K562 (cell line): ENCODE measurements at regions not wholly inside any gene's neighbourhood (a gene's known extent, or its start where the extent isn't known, plus 50 kb on each side); places are given as distances from the start of the nearest gene placed in this dataset.

Experiments used
- ATAC-seq: fragments of 200-7000 bp; cut with Tn5 transposase; 3 replicates; pipeline ENCODE4 v1.9.1; 2020; ENCODE audit warnings: moderate library complexity
- BruUV-seq: library from RNA; stranded (reverse); fragments of 400-500 nt; replicated peaks from 2 replicates; lab custom pipeline; 2021; lab: Mats Ljungman, UMichigan
- CTCF ChIA-PET: fragments of 300-600 bp; formaldehyde crosslinking; extraction: SDS; loops from one replicate; lab custom pipeline; 2021; ENCODE audit warnings: low intra/inter-chr PET ratio; lab: Yijun Ruan, JAX
- POLR2A ChIA-PET: fragments of 300-600, 350-650 bp; sonication (Branson Sonifier 250); formaldehyde crosslinking; extraction: SDS; loops from one replicate; lab custom pipeline; 2021; ENCODE audit warnings: antibody characterized with exemption, inconsistent platforms; lab: Yijun Ruan, JAX
- DNase-seq, 4 experiments: peaks; one replicate each; pipeline versions ENCODE4 v3.0.0 to v3.0.0-alpha.2; 2011 to 2018; ENCODE audit warnings: low spot score in 3 of 4, mixed read lengths in 3 of 4; ENCODE audit errors: extremely low read depth in 1 of 4
- FAIRE-seq: peaks from 2 replicates; lab custom pipeline; 2011; peaks lifted over from hg19 to GRCh38; lab: Jason Lieb, UNC
- H2AFZ ChIP-seq: 2 replicates; pipeline ENCODE4 v1.6.0; 2011; ENCODE audit warnings: low read depth, low read length, control low read depth, inconsistent platforms
- H3K27ac ChIP-seq: fragments of 200-600 bp; 3 replicates; pipeline ENCODE4 v1.8.0; 2011; ENCODE audit warnings: low read depth, mild to moderate bottlenecking, control low read depth, inconsistent platforms, low read length, moderate library complexity, mixed read lengths; ENCODE audit errors: extremely low read depth
- H3K27me3 ChIP-seq, 2 experiments: fragments of 300-600 bp in 1 of 2; 2 replicates in 1 of 2; 3 replicates in 1 of 2; pipeline versions ENCODE4 v1.6.0 to v1.8.0; 2011; ENCODE audit warnings: inconsistent platforms in 2 of 2, low read length in 2 of 2, mild to moderate bottlenecking in 1 of 2, mixed read lengths in 1 of 2, moderate library complexity in 1 of 2; ENCODE audit not compliant: control insufficient read depth in 2 of 2, insufficient read depth in 2 of 2
- H3K36me3 ChIP-seq: fragments of 300-600 bp; 3 replicates; pipeline ENCODE4 v1.8.0; 2011; ENCODE audit warnings: mild to moderate bottlenecking, low read length, inconsistent platforms; ENCODE audit not compliant: control insufficient read depth, insufficient read depth
- H3K4me1 ChIP-seq, 2 experiments: fragments of 200-600 bp in 1 of 2; replicated peaks in 1 of 2; 2 replicates in 1 of 2; 3 replicates in 1 of 2; pipeline versions ENCODE4 v1.5.1 to v1.8.0; 2011; ENCODE audit warnings: inconsistent platforms in 2 of 2, low read length in 2 of 2, mild to moderate bottlenecking in 1 of 2, mixed read lengths in 1 of 2, moderate library complexity in 1 of 2; ENCODE audit not compliant: control insufficient read depth in 2 of 2, insufficient read depth in 2 of 2
- H3K4me2 ChIP-seq: 2 replicates; pipeline ENCODE4 v1.6.1; 2011; ENCODE audit warnings: low read length, control low read depth, inconsistent platforms, mixed read lengths; ENCODE audit not compliant: insufficient read depth
- H3K4me3 ChIP-seq: fragments of 200-600 bp; sonication (generic), shearing (Covaris generic); 2 replicates; pipeline ENCODE4 v1.5.1; 2016; ENCODE audit warnings: control low read depth, inconsistent platforms
- H3K79me2 ChIP-seq: fragments of 200-600 bp; 3 replicates; pipeline ENCODE4 v1.8.0; 2011; ENCODE audit warnings: low read length, inconsistent platforms; ENCODE audit not compliant: control insufficient read depth, insufficient read depth
- H3K9ac ChIP-seq, 2 experiments: 2 replicates each; pipeline versions ENCODE4 v1.6.0 to v1.6.1; 2011; ENCODE audit warnings: low read depth in 2 of 2, low read length in 2 of 2, control low read depth in 1 of 2, inconsistent platforms in 1 of 2, mild to moderate bottlenecking in 1 of 2, mixed read lengths in 1 of 2; ENCODE audit not compliant: insufficient read depth in 1 of 2
- H3K9me1 ChIP-seq: one replicate; pipeline ENCODE4 v1.6.0; 2011; ENCODE audit warnings: inconsistent platforms, mild to moderate bottlenecking, low read length, moderate library complexity; ENCODE audit not compliant: control insufficient read depth, insufficient read depth
- H3K9me3 ChIP-seq: replicated peaks from 2 replicates; pipeline ENCODE4 v1.5.1; 2011; ENCODE audit warnings: low read depth, low read length, inconsistent platforms; ENCODE audit not compliant: control insufficient read depth, insufficient read depth
- H4K20me1 ChIP-seq: replicated peaks from 2 replicates; pipeline ENCODE4 v1.6.1; 2011; ENCODE audit warnings: low read length, inconsistent platforms, mixed read lengths; ENCODE audit not compliant: control insufficient read depth, insufficient read depth
- CEBPZ ChIP-seq: fragments of 150-350 bp; IDR thresholded peaks from 2 replicates; pipeline ENCODE4 v1.6.1; 2014; ENCODE audit warnings: low read depth, mild to moderate bottlenecking, low read length, borderline replicate concordance
- KDM5B ChIP-seq: fragments of 200-600 bp; sonication (generic); IDR thresholded peaks from 2 replicates; pipeline ENCODE4 v1.6.1; 2012; ENCODE audit warnings: low read depth, mild to moderate bottlenecking, moderate library complexity, low read length, control low read depth, inconsistent platforms; ENCODE audit not compliant: insufficient replicate concordance
- NFIX ChIP-seq: fragments of 250-450 bp; sonication (Bioruptor Pico); IDR thresholded peaks from 2 replicates; pipeline ENCODE4 v1.4.0; 2020; ENCODE audit warnings: low read depth, mild to moderate bottlenecking, moderate library complexity
- PKNOX1 ChIP-seq: fragments of 450-650 bp; IDR thresholded peaks from 2 replicates; pipeline ENCODE4 v1.6.1; 2016
- RBM22 ChIP-seq: fragments of 200-400 bp; formaldehyde crosslinking; IDR thresholded peaks from 2 replicates; pipeline ENCODE4 v1.6.1; 2018; ENCODE audit warnings: low read length, low read depth; ENCODE audit not compliant: poor library complexity, severe bottlenecking
- RFX1 ChIP-seq: fragments of 450-650 bp; IDR thresholded peaks from 2 replicates; pipeline ENCODE4 v1.6.1; 2016; ENCODE audit warnings: mild to moderate bottlenecking, moderate library complexity
- RNF2 ChIP-seq: sonication (generic); IDR thresholded peaks from 2 replicates; pipeline ENCODE4 v1.6.1; 2016
- SIN3B ChIP-seq: fragments of 450-650 bp; IDR thresholded peaks from 2 replicates; pipeline ENCODE4 v1.6.1; 2017; ENCODE audit warnings: low read depth, mild to moderate bottlenecking, moderate library complexity
- TCF3 ChIP-seq: sonication (generic); formaldehyde crosslinking; IDR thresholded peaks from 2 replicates; pipeline ENCODE4 v1.4.0; 2020; ENCODE audit warnings: mild to moderate bottlenecking, missing genetic modification reagents
- ZBTB26 ChIP-seq: fragments of 450-650 bp; formaldehyde crosslinking; IDR thresholded peaks from 2 replicates; pipeline ENCODE4 v1.4.0; 2022; ENCODE audit warnings: missing genetic modification characterization
- ZNF124 ChIP-seq: sonication (generic); formaldehyde crosslinking; IDR thresholded peaks from 2 replicates; pipeline ENCODE4 v1.8.1; 2022; ENCODE audit warnings: missing genetic modification reagents
- ZNF445 ChIP-seq: fragments of 250-450 bp; sonication (Bioruptor Pico); IDR thresholded peaks from 2 replicates; pipeline ENCODE4 v1.4.0; 2020; ENCODE audit warnings: low read depth, mild to moderate bottlenecking, moderate library complexity
- ZNF589 ChIP-seq: fragments of 200-800 bp; sonication (Bioruptor generic); IDR thresholded peaks from 2 replicates; pipeline ENCODE4 v1.6.1; 2016; ENCODE audit warnings: low read depth, missing genetic modification characterization, missing compliant biosample characterization
- WGBS: fragments of 100-300 bp; shearing (Covaris generic); methylation state at CpG from one replicate; pipeline ENCODE4 v1.1.6; 2016; ENCODE audit warnings: low coverage, mixed read lengths; ENCODE audit not compliant: insufficient coverage; ENCODE audit errors: missing lambda C conversion rate; 5-methylcytosine and 5-hydroxymethylcytosine counted together
- in situ Hi-C: fragments of 300-500 bp; cut with MboI; formaldehyde crosslinking; loops from 4 replicates; pipeline ENCODE4 v1.15.0; 2018; ENCODE audit warnings: inconsistent platforms, mixed read lengths
- intact Hi-C: fragments of 100-400 bp; cut with micrococcal nuclease; formaldehyde crosslinking; loops from 2 replicates; pipeline ENCODE4 v1.14.2; 2022

- TF ChIP-seq CEBPZ, result no peak
These were observed 258.2 kb downstream of the BMP7 start (continued) for GRCh38 chr20:57008217-57008616.

- intact Hi-C loops (no loop called here), in situ Hi-C loops (no loop called here)
- ATAC-seq, result no peak
- Histone ChIP-seq H3K4me1 (peaks cover 0 to 4% of the 10 kb centered on the region in 2 experiments; a peak in 2 of 5 replicates), H3K9ac (no peak overlapping the region), H3K27ac (no peak overlapping the region), H4K20me1 (no peaks in the 10 kb centered on the region), H2AFZ (no peak overlapping the region), H3K9me3 (no peaks in the 10 kb centered on the region), H3K27me3 (peaks cover 4 to 21% of the 10 kb centered on the region in 2 experiments; a peak in 4 of 5 replicates), H3K9me1 (no peaks in the 10 kb centered on the region), H3K79me2 (no peaks in the 10 kb centered on the region), H3K4me2 (no peak overlapping the region), H3K36me3 (no peaks in the 10 kb centered on the region), H3K4me3 (no peak overlapping the region)
- ChIA-PET POLR2A (interaction anchor here (0.6 kb wide), 1 partner anchor 258 kb away, joined by 3 read pairs; no protein-coding TSS in a partner anchor), CTCF (no interaction called here)
- no peak for FAIRE-seq
- 0% methylated on average over 3 of the region's 3 CpGs for WGBS
- no TSS peak for BruUV-seq
- DNase-seq, result no peak
- no peak for TF ChIP-seq KDM5B
- TF ChIP-seq ZBTB26 (CRISPR knock-in tag), result no peak
- no peak for TF ChIP-seq ZNF589 (CRISPR knock-in tag)
- no peak for TF ChIP-seq ZNF445 (CRISPR knock-in tag)
- no peak for TF ChIP-seq RBM22
- TF ChIP-seq PKNOX1, result no peak
- no peak for TF ChIP-seq ZNF124 (CRISPR knock-in tag)
- TF ChIP-seq NFIX (CRISPR knock-in tag), result no peak
- TF ChIP-seq RNF2, result no peak
- no peak for TF ChIP-seq RFX1
- no peak for TF ChIP-seq TCF3 (CRISPR knock-in tag)
- no peak for TF ChIP-seq SIN3B
These were observed 257.1 kb downstream of the BMP7 start for GRCh38 chr20:57009355-57009754.
